HepG2 (cell line): ENCODE measurements at regions not wholly inside any gene's neighbourhood (a gene's known extent, or its start where the extent isn't known, plus 50 kb on each side); places are given as distances from the start of the nearest gene placed in this dataset.

Experiments used
- CBFB ChIP-seq: sonication (generic); formaldehyde crosslinking; IDR thresholded peaks from 2 replicates; pipeline ENCODE4 v1.4.0; 2020; ENCODE audit warnings: missing genetic modification reagents
- FOXK1 ChIP-seq: sonication (generic); formaldehyde crosslinking; IDR thresholded peaks from 2 replicates; pipeline ENCODE4 v1.4.0; 2020; ENCODE audit warnings: low read depth, missing genetic modification reagents, borderline replicate concordance
- HNF4A ChIP-seq: sonication (generic); formaldehyde crosslinking; IDR thresholded peaks from 2 replicates; pipeline ENCODE4 v1.4.0; 2020; ENCODE audit warnings: missing genetic modification reagents
- NBN ChIP-seq: fragments of 450-650 bp; conservative IDR thresholded peaks from 2 replicates; pipeline ENCODE4 v1.6.1; 2017
- NPAS2 ChIP-seq: sonication (generic); formaldehyde crosslinking; IDR thresholded peaks from 2 replicates; pipeline ENCODE4 v1.8.0; 2022; ENCODE audit warnings: mild to moderate bottlenecking, missing genetic modification reagents, borderline replicate concordance
- POLR2AphosphoS5 ChIP-seq: IDR thresholded peaks from 2 replicates; pipeline ENCODE4 v1.6.1; 2012; ENCODE audit warnings: low read depth, low read length
- RFX1 ChIP-seq: fragments of 450-650 bp; IDR thresholded peaks from 2 replicates; pipeline ENCODE4 v1.6.1; 2017
- RFX5 ChIP-seq: IDR thresholded peaks from 2 replicates; pipeline ENCODE4 v1.6.1; 2011; ENCODE audit warnings: low read depth, low read length, improper control_type of control experiment
- ZNF274 ChIP-seq: sonication (generic); formaldehyde crosslinking; IDR thresholded peaks from 2 replicates; pipeline ENCODE4 v1.5.1; 2020; ENCODE audit warnings: mild to moderate bottlenecking, missing genetic modification reagents
- TF ChIP-seq, protein P1 (sequence below), 2 experiments: sonication (generic) in 1 of 2; formaldehyde crosslinking in 1 of 2; IDR thresholded peaks; 2 replicates each; pipeline versions ENCODE4 v1.5.1 to v1.6.1; 2011 to 2020; ENCODE audit warnings: borderline replicate concordance in 1 of 2, low read depth in 1 of 2, low read length in 1 of 2, mild to moderate bottlenecking in 1 of 2, missing genetic modification reagents in 1 of 2, moderate library complexity in 1 of 2
- TF ChIP-seq, protein P2 (sequence below): sonication (generic); formaldehyde crosslinking; IDR thresholded peaks from 2 replicates; pipeline ENCODE4 v1.5.0; 2020; ENCODE audit warnings: mild to moderate bottlenecking, missing genetic modification reagents, moderate library complexity

DNA sequence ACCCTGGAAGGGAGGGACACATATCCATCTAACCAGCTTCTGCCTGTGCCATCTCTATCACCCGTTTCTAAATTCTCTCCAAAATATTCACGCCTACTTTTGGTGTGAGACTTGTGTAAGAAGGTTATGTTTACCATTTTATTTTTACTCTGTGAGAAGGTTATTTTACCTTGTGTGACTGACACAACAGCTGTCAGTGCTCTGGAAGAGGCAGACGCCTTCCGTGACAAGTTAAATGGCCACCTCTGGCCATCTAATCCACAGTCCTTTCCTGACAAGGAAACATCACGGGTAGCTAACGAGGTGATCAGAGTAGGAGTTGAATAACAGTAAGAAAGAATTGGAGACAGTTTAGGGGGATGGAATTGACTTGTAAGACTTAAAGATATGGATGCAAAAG, 443.8 kb upstream of the PIK3R1 start:
- TF ChIP-seq, protein P1, sequence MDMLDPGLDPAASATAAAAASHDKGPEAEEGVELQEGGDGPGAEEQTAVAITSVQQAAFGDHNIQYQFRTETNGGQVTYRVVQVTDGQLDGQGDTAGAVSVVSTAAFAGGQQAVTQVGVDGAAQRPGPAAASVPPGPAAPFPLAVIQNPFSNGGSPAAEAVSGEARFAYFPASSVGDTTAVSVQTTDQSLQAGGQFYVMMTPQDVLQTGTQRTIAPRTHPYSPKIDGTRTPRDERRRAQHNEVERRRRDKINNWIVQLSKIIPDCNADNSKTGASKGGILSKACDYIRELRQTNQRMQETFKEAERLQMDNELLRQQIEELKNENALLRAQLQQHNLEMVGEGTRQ (IDR thresholded peaks at IDR 0.05; ENCODE audit: low read depth, low read length), result no peak
- TF ChIP-seq, protein P1 (CRISPR knock-in tag; IDR thresholded peaks at IDR 0.05; ENCODE audit: borderline replicate concordance), result no peak
- TF ChIP-seq CBFB (CRISPR knock-in tag) (no peak), FOXK1 (CRISPR knock-in tag) (no peak), ZNF274 (CRISPR knock-in tag) (no peak), NBN (no peak), RFX5 (no peak), HNF4A (no peak), POLR2AphosphoS5 (no peak), NPAS2 (CRISPR knock-in tag) (no peak), RFX1 (no peak)
- TF ChIP-seq, protein P2, sequence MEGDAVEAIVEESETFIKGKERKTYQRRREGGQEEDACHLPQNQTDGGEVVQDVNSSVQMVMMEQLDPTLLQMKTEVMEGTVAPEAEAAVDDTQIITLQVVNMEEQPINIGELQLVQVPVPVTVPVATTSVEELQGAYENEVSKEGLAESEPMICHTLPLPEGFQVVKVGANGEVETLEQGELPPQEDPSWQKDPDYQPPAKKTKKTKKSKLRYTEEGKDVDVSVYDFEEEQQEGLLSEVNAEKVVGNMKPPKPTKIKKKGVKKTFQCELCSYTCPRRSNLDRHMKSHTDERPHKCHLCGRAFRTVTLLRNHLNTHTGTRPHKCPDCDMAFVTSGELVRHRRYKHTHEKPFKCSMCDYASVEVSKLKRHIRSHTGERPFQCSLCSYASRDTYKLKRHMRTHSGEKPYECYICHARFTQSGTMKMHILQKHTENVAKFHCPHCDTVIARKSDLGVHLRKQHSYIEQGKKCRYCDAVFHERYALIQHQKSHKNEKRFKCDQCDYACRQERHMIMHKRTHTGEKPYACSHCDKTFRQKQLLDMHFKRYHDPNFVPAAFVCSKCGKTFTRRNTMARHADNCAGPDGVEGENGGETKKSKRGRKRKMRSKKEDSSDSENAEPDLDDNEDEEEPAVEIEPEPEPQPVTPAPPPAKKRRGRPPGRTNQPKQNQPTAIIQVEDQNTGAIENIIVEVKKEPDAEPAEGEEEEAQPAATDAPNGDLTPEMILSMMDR (CRISPR knock-in tag), result no peak
